ENCODE measurements at regions not wholly inside any gene's neighbourhood (a gene's known extent, or its start where the extent isn't known, plus 50 kb on each side); places are given as distances from the start of the nearest gene placed in this dataset.

DNA sequence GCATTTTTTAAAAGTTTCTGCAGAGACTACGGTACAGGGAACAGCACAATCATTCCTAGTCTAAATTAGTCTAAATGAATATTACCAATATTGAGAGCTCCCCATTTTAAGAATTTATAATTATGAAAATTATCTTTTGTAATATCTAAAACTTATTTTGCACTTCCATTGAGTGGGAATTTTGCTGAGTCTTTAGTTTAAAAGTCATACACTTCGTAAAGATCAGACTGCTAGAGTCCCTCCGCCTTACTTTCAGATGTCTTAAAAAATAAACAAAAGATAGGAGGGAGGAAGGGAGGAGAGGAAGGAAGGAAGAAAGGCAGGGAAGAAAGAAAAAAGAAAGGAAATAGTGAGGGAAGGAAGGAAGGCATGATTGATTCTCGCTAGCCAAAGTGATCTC lies 278.2 kb upstream of the PRDM1 start:
- H3K27ac ChIP-seq (ENCODE audit: low read depth in 1 of 2, low read length in 1 of 2), result no peak overlapping the region
- H3K27me3 ChIP-seq (ENCODE audit: control insufficient read depth in 3 of 3, insufficient read depth in 3 of 3, low read length in 2 of 3), result peaks cover 0 to 9% (median 3%) of the 10 kb centered on the region in 3 donors
- no peak overlapping the region for H3K9ac ChIP-seq (ENCODE audit: insufficient read depth in 1 of 2, low read length in 2 of 2)
- TF ChIP-seq, protein P1, sequence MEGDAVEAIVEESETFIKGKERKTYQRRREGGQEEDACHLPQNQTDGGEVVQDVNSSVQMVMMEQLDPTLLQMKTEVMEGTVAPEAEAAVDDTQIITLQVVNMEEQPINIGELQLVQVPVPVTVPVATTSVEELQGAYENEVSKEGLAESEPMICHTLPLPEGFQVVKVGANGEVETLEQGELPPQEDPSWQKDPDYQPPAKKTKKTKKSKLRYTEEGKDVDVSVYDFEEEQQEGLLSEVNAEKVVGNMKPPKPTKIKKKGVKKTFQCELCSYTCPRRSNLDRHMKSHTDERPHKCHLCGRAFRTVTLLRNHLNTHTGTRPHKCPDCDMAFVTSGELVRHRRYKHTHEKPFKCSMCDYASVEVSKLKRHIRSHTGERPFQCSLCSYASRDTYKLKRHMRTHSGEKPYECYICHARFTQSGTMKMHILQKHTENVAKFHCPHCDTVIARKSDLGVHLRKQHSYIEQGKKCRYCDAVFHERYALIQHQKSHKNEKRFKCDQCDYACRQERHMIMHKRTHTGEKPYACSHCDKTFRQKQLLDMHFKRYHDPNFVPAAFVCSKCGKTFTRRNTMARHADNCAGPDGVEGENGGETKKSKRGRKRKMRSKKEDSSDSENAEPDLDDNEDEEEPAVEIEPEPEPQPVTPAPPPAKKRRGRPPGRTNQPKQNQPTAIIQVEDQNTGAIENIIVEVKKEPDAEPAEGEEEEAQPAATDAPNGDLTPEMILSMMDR (IDR thresholded peaks at IDR 0.05; ENCODE audit: control extremely low read depth, extremely low read depth), result no peak
- DNase-seq, result no peak
- WGBS, 2 donors, result 83 to 89% methylated on average over 4 of the region's 4 CpGs
- no peak overlapping the region for H3K4me3 ChIP-seq
- no peaks in the 10 kb centered on the region for H3K9me3 ChIP-seq (ENCODE audit: control insufficient read depth in 4 of 4, insufficient read depth in 3 of 4, low read length in 3 of 4)
- no peaks in the 10 kb centered on the region for H3K36me3 ChIP-seq (ENCODE audit: control insufficient read depth in 4 of 4, insufficient read depth in 4 of 4, low read length in 4 of 4)
- peaks cover 0 to 7% (median 5%) of the 10 kb centered on the region in 5 donors for H3K4me1 ChIP-seq (ENCODE audit: control insufficient read depth in 5 of 5, insufficient read depth in 5 of 5, low read length in 5 of 5)
- ATAC-seq (ENCODE audit: insufficient read depth, low FRiP score), result no peak

DNA sequence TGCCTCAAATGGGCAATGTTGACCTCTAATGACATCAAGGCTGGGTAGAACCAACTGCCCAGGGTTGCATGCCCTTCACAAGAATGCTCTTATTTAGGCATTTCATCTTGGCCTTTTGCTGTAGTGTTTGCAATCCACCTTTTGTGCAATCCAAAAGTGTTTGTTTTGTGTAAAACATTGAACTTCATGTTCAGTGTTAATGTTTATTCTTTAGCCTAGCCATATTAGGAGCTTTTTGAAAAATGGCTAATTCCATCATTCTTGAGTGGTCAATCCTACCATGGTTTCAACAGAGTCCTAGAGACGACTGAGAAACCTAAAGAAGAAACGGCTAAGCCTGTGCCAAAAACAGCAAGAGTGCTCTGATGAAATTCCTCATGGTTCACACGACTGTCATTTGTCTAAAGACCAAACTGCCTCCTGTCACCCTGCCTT lies 279.6 kb upstream of the PRDM1 start:
- peaks cover 0 to 13% (median 3%) of the 10 kb centered on the region in 3 donors for H3K27me3 ChIP-seq (ENCODE audit: control insufficient read depth in 3 of 3, insufficient read depth in 3 of 3, low read length in 2 of 3)
- peaks cover 0 to 7% (median 5%) of the 10 kb centered on the region in 5 donors for H3K4me1 ChIP-seq (ENCODE audit: control insufficient read depth in 5 of 5, insufficient read depth in 5 of 5, low read length in 5 of 5)
- TF ChIP-seq, protein P1 (IDR thresholded peaks at IDR 0.05; ENCODE audit: control extremely low read depth, extremely low read depth), result no peak
- H3K4me3 ChIP-seq, result no peak overlapping the region
- H3K9me3 ChIP-seq (ENCODE audit: control insufficient read depth in 4 of 4, insufficient read depth in 3 of 4, low read length in 3 of 4), result peaks cover 0 to 2% (median 0%) of the 10 kb centered on the region in 4 donors
- no peak overlapping the region for H3K9ac ChIP-seq (ENCODE audit: insufficient read depth in 1 of 2, low read length in 2 of 2)
- ATAC-seq (ENCODE audit: insufficient read depth, low FRiP score) (peak; percentile 37), DNase-seq (no peak)
- no peak overlapping the region for H3K27ac ChIP-seq (ENCODE audit: low read depth in 1 of 2, low read length in 1 of 2)
- H3K36me3 ChIP-seq (ENCODE audit: control insufficient read depth in 4 of 4, insufficient read depth in 4 of 4, low read length in 4 of 4), result no peaks in the 10 kb centered on the region
- WGBS, 2 donors, result 58 to 67% methylated on average over 3 of the region's 3 CpGs

DNA sequence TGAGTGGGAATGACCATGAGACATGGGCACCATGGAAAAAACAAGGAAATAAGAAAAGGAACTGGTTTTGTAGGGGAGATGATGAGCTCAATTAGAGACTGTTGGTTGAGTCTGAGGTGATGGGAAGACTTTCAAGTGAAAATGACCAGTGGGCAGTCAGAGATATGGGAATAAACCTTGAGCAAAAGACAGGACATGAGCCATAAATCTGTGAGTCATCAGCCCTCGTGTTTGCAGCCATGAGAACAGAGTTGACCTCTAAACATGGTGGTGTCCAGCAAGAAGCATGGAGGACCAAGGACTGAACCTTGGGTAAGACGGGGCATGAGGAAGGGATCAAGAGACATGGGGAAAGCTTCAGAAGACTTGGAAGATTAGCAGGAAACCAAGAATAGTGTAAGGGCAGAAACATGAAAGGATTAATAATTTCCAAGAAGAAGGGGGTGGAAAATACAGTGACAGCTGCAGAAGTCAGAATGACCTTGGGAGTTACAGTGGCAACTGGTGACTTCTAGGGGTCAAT lies 280.6 kb upstream of the PRDM1 start:
- H3K4me1 ChIP-seq (ENCODE audit: control insufficient read depth in 5 of 5, insufficient read depth in 5 of 5, low read length in 5 of 5), result peaks cover 0 to 7% (median 5%) of the 10 kb centered on the region in 5 donors
- H3K9me3 ChIP-seq (ENCODE audit: control insufficient read depth in 4 of 4, insufficient read depth in 3 of 4, low read length in 3 of 4), result peaks cover 0 to 2% (median 0%) of the 10 kb centered on the region in 4 donors
- TF ChIP-seq, protein P1 (IDR thresholded peaks at IDR 0.05; ENCODE audit: control extremely low read depth, extremely low read depth), result no peak
- H3K27ac ChIP-seq (ENCODE audit: low read depth in 1 of 2, low read length in 1 of 2), result no peak overlapping the region
- no peaks in the 10 kb centered on the region for H3K36me3 ChIP-seq (ENCODE audit: control insufficient read depth in 4 of 4, insufficient read depth in 4 of 4, low read length in 4 of 4)
- H3K4me3 ChIP-seq, result no peak overlapping the region
- peaks cover 0 to 13% (median 3%) of the 10 kb centered on the region in 3 donors for H3K27me3 ChIP-seq (ENCODE audit: control insufficient read depth in 3 of 3, insufficient read depth in 3 of 3, low read length in 2 of 3)
- no peak overlapping the region for H3K9ac ChIP-seq (ENCODE audit: insufficient read depth in 1 of 2, low read length in 2 of 2)
- WGBS, 2 donors, result 81 to 86% methylated on average over 2 of the region's 2 CpGs
- ATAC-seq (ENCODE audit: insufficient read depth, low FRiP score) (no peak), DNase-seq (no peak)

DNA sequence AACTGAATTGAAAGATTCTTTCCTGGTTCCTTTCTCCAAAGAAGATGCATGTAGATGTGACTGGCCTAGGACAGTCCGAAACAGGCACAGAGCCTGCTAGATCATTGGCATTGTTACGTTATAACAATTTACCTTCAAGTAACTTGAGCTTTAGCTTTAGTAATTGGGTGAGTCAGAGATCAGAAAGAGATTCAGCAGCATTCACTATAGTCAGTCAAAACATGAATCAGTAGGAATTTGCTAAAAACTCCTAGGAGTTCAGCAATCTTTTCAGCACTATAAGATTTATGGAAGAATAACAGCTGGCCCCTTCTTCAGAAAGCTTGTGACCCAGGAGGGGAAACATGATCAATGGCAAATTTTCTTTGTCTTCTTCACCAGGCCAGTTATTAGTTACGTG lies 281.7 kb upstream of the PRDM1 start:
- Histone ChIP-seq H3K4me1 (ENCODE audit: control insufficient read depth in 5 of 5, insufficient read depth in 5 of 5, low read length in 5 of 5) (peaks cover 0 to 11% (median 2%) of the 10 kb centered on the region in 5 donors), H3K36me3 (ENCODE audit: control insufficient read depth in 4 of 4, insufficient read depth in 4 of 4, low read length in 4 of 4) (no peaks in the 10 kb centered on the region), H3K9ac (ENCODE audit: insufficient read depth in 1 of 2, low read length in 2 of 2) (no peak overlapping the region), H3K4me3 (no peak overlapping the region), H3K27me3 (ENCODE audit: control insufficient read depth in 3 of 3, insufficient read depth in 3 of 3, low read length in 2 of 3) (peaks cover 0 to 13% (median 3%) of the 10 kb centered on the region in 3 donors), H3K27ac (ENCODE audit: low read depth in 1 of 2, low read length in 1 of 2) (no peak overlapping the region), H3K9me3 (ENCODE audit: control insufficient read depth in 4 of 4, insufficient read depth in 3 of 4, low read length in 3 of 4) (peaks cover 0 to 2% (median 0%) of the 10 kb centered on the region in 4 donors)
- WGBS, 2 donors, result 61 to 96% methylated on average over 3 of the region's 3 CpGs
- ATAC-seq (ENCODE audit: insufficient read depth, low FRiP score), result no peak
- TF ChIP-seq, protein P1 (IDR thresholded peaks at IDR 0.05; ENCODE audit: control extremely low read depth, extremely low read depth), result no peak
- no peak for DNase-seq
